ENCODE measurements at regions not wholly inside any gene's neighbourhood (a gene's known extent, or its start where the extent isn't known, plus 50 kb on each side); places are given as distances from the start of the nearest gene placed in this dataset.

DNA sequence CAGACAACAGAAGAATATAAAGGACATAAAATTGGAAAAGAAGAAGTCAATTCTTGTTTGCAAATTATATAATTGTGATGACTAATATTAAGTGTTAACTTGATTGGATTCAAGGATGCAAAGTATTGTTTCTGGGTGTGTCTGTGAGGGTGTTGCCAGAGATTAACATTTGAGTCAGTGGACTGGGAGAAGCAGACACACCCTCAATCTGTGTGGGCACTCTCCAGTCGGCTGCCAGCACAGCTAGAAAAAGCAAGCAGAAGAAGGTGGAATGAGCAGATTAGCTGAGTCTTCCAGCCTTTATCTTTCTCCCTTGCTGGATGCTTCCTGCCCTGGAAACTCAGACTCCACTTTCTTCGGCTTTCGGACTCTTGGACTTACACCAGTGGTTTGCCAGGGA lies 51.7 kb downstream of the UBE2NL start:
- intact Hi-C loops (cut with DNase I), result no loop called here
- no peak overlapping the region for H3K27ac ChIP-seq
- WGBS, 2 donors, result 77 to 81% methylated on average over 3 of the region's 3 CpGs
- DNase-seq, result no peak
- H3K27me3 ChIP-seq, result no peaks in the 10 kb centered on the region
- no peak overlapping the region for H3K4me3 ChIP-seq (replicated peaks in 1 of 3)
- no peak for TF ChIP-seq POLR2A (IDR thresholded peaks at IDR 0.05)
- TF ChIP-seq, protein P1, sequence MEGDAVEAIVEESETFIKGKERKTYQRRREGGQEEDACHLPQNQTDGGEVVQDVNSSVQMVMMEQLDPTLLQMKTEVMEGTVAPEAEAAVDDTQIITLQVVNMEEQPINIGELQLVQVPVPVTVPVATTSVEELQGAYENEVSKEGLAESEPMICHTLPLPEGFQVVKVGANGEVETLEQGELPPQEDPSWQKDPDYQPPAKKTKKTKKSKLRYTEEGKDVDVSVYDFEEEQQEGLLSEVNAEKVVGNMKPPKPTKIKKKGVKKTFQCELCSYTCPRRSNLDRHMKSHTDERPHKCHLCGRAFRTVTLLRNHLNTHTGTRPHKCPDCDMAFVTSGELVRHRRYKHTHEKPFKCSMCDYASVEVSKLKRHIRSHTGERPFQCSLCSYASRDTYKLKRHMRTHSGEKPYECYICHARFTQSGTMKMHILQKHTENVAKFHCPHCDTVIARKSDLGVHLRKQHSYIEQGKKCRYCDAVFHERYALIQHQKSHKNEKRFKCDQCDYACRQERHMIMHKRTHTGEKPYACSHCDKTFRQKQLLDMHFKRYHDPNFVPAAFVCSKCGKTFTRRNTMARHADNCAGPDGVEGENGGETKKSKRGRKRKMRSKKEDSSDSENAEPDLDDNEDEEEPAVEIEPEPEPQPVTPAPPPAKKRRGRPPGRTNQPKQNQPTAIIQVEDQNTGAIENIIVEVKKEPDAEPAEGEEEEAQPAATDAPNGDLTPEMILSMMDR (IDR thresholded peaks at IDR 0.05), result no peak
- no peaks in the 10 kb centered on the region for H3K9me3 ChIP-seq
- no peaks in the 10 kb centered on the region for H3K4me1 ChIP-seq
- no peaks in the 10 kb centered on the region for H3K36me3 ChIP-seq

DNA sequence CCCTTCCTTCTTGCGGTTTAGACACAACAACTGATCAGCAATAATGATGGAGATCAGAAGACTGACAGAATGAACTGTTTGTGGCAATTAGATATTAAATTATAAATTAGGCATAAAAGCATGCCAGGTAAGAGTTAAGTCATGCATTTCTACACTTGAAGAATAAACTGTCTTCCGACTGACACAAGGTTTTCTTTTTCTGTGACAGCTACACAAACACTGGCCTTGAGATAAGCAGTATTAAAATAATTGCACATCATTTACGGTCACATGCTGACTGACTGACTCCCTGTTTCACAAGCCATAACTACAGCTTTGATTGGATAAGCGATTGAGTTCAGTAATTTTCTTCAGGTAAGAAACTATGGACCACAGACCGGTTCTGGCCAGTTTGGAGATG lies 56.2 kb downstream of the UBE2NL start:
- 71 to 81% methylated on average over 5 of the region's 5 CpGs for WGBS, 2 donors
- intact Hi-C loops (cut with DNase I), result no loop called here
- Histone ChIP-seq H3K4me1 (no peaks in the 10 kb centered on the region), H3K27ac (no peak overlapping the region), H3K9me3 (no peaks in the 10 kb centered on the region), H3K36me3 (no peaks in the 10 kb centered on the region), H3K4me3 (replicated peaks in 1 of 3) (no peak overlapping the region), H3K27me3 (no peaks in the 10 kb centered on the region)
- DNase-seq, result no peak
- no peak for TF ChIP-seq POLR2A (IDR thresholded peaks at IDR 0.05)
- TF ChIP-seq, protein P1 (IDR thresholded peaks at IDR 0.05), result no peak

DNA sequence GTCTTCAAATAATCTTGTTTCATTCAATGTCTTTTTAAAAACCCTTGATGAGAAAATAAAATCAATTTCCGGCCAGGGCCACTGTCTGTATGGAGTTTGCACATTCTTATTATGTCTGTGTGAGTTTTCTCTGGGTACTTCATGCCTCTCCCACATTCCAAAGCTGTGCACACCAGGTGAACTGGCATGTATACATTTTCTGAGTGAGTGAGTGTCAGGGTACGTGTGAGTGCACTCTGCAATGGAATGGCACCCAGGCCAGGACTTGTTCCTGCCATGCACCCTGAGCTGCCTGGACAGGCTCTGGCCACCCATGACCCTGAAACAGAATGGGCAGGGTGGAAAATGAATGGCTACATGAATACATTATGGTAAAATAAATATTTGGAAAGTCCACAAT lies 61.3 kb downstream of the UBE2NL start:
- no peak overlapping the region for H3K27ac ChIP-seq
- no peaks in the 10 kb centered on the region for H3K27me3 ChIP-seq
- H3K4me1 ChIP-seq, result no peaks in the 10 kb centered on the region
- H3K4me3 ChIP-seq (replicated peaks in 1 of 3), result no peak overlapping the region
- WGBS, 2 donors, result 47 to 52% methylated on average over 2 of the region's 2 CpGs
- H3K36me3 ChIP-seq, result no peaks in the 10 kb centered on the region
- no peak for TF ChIP-seq POLR2A (IDR thresholded peaks at IDR 0.05)
- TF ChIP-seq, protein P1 (IDR thresholded peaks at IDR 0.05), result no peak
- intact Hi-C loops (cut with DNase I), result no loop called here
- no peaks in the 10 kb centered on the region for H3K9me3 ChIP-seq
- DNase-seq, result no peak

DNA sequence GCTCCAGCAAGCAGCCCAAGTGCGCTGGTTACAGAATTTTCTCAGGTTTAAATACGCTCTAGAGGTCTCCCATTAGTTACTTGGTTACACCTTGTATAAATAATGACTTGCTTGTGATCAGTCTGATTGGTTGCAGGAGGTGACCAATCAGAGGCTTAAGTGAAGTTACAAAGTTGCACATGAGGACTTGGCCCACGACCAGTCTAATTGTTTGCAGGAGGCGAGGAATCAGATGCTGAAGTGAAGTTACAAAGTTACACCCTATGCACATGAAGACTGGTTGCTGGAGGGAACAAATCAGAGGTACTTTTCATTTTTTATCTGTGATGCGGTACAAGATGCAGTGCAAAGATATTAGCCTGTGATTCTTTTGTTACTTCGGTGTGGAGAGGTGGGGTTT lies 80.7 kb downstream of the UBE2NL start:
- no peaks in the 10 kb centered on the region for H3K36me3 ChIP-seq
- no peak for DNase-seq
- H3K4me3 ChIP-seq (replicated peaks in 1 of 3), result no peak overlapping the region
- intact Hi-C loops (cut with DNase I), result no loop called here
- WGBS, 2 donors, result 75 to 94% methylated on average over 6 of the region's 6 CpGs
- no peaks in the 10 kb centered on the region for H3K27me3 ChIP-seq
- no peak for TF ChIP-seq POLR2A (IDR thresholded peaks at IDR 0.05)
- TF ChIP-seq, protein P1 (IDR thresholded peaks at IDR 0.05), result no peak
- no peak overlapping the region for H3K27ac ChIP-seq
- no peaks in the 10 kb centered on the region for H3K9me3 ChIP-seq
- H3K4me1 ChIP-seq, result no peaks in the 10 kb centered on the region

DNA sequence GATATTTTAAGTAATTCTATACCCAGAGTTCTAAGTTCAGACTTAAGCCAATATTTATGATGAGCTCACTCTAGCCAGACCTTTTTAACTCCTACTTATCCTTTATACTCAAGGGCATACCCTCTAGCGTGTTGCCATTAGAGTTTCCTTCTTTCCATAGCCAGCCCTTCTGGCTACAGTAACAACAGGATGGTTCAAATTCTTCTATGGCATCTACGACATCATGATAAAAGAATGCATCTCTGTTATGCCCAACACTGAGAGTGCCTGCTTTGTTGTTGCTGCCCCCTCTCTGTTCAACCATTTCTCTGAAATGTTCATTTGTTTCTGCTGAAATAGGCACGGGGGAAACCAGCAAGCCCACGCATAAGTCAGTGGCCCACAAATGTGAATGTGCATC lies 104.5 kb downstream of the UBE2NL start:
- no peaks in the 10 kb centered on the region for H3K27me3 ChIP-seq
- no peak for TF ChIP-seq POLR2A (IDR thresholded peaks at IDR 0.05)
- TF ChIP-seq, protein P1 (IDR thresholded peaks at IDR 0.05), result no peak
- H3K9me3 ChIP-seq, result no peaks in the 10 kb centered on the region
- H3K4me3 ChIP-seq (replicated peaks in 1 of 3), result no peak overlapping the region
- no peaks in the 10 kb centered on the region for H3K36me3 ChIP-seq
- no peak for DNase-seq
- intact Hi-C loops (cut with DNase I), result no loop called here
- 64 to 65% methylated on average over 4 of the region's 4 CpGs for WGBS, 2 donors
- H3K4me1 ChIP-seq, result no peaks in the 10 kb centered on the region
- H3K27ac ChIP-seq, result no peak overlapping the region

Data from thyroid gland (tissue), 4 donors.